ENCODE measurements at regions not wholly inside any gene's neighbourhood (a gene's known extent, or its start where the extent isn't known, plus 50 kb on each side); places are given as distances from the start of the nearest gene placed in this dataset.

DNA sequence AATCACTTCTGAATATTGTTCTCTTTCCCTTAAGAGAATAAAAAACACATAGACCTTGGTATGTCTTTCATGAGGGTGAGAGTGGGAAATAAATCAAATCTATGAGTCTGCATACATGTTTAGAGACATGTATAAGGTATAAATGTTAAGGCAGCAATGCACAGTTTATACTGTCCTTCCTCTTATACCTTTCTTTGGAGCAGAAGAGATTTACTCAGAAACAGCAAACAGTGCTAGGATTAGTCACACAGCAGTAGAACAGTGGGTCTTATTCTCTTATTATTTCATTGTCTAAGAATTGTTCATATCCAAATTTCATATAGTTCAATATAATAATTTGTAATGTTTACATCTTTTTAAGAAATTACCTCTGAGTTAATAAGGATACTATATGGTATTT is 126.7 kb upstream of the TMEM196 start:
- TF ChIP-seq, protein P1, sequence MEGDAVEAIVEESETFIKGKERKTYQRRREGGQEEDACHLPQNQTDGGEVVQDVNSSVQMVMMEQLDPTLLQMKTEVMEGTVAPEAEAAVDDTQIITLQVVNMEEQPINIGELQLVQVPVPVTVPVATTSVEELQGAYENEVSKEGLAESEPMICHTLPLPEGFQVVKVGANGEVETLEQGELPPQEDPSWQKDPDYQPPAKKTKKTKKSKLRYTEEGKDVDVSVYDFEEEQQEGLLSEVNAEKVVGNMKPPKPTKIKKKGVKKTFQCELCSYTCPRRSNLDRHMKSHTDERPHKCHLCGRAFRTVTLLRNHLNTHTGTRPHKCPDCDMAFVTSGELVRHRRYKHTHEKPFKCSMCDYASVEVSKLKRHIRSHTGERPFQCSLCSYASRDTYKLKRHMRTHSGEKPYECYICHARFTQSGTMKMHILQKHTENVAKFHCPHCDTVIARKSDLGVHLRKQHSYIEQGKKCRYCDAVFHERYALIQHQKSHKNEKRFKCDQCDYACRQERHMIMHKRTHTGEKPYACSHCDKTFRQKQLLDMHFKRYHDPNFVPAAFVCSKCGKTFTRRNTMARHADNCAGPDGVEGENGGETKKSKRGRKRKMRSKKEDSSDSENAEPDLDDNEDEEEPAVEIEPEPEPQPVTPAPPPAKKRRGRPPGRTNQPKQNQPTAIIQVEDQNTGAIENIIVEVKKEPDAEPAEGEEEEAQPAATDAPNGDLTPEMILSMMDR (IDR thresholded peaks at IDR 0.05) = no peak
- no peak for TF ChIP-seq POLR2A (IDR thresholded peaks at IDR 0.05)

All from vagina (tissue), 2 donors.